ENCODE measurements at regions not wholly inside any gene's neighbourhood (a gene's known extent, or its start where the extent isn't known, plus 50 kb on each side); places are given as distances from the start of the nearest gene placed in this dataset.

DNA sequence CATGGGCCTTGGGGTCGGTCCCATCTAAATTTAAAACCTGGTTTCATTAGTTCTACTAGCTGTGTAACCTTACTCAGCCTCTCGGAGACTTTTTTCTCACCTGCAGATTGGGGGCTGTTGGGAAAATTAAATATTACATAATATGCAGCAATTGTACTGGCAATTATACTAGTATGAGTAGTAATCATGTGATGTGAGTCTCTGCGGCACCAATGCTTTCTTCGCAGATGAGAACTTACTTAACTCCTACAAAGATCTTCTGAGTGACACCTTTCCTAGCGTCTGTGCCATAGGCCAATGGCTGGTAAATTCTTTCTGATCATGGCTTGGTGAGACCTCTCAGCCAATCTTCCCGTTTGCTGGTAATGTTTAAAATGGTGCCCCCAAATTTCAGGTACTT lies 391.3 kb downstream of the NXPE2 start:
- no peaks in the 10 kb centered on the region for H3K9me3 Mint-ChIP-seq

DNA sequence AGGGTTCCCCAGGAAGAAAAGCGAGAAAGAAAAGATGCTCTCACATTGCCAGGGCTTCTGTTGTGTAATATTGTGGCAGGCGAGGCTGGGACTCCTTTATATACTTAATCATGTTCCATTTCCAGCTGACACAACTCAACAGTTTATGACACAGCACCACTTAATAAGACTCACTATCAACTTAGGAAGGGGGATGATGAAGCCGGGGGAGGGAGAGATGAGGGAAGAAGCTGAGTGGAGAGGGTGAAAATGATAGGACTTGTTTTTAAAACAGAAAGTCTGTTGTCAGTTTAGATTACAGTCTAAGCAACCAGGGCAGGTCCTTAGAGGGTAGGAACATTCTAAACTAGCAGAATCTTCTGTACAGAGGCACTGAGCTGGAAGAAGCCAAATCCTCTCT lies 397.0 kb downstream of the NXPE2 start:
- no peaks in the 10 kb centered on the region for H3K36me3 Mint-ChIP-seq (ENCODE audit: low read depth)
- no peaks in the 10 kb centered on the region for H3K4me1 Mint-ChIP-seq (ENCODE audit: low read depth)
- no peaks in the 10 kb centered on the region for H3K27me3 Mint-ChIP-seq (ENCODE audit: insufficient read depth)
- H3K27ac Mint-ChIP-seq = no peak overlapping the region
- H3K4me3 Mint-ChIP-seq = no peak overlapping the region
- H3K9me3 Mint-ChIP-seq = no peaks in the 10 kb centered on the region
- intact Hi-C loops (cut with micrococcal nuclease) = no loop called here
- no peak for DNase-seq (ENCODE audit: low spot score)

More for the DNA sequence above, 391.3 kb downstream of the NXPE2 start:
- H3K36me3 Mint-ChIP-seq (ENCODE audit: low read depth) = no peaks in the 10 kb centered on the region
- no peak for DNase-seq (ENCODE audit: low spot score)
- H3K27me3 Mint-ChIP-seq (ENCODE audit: insufficient read depth) = no peaks in the 10 kb centered on the region
- no peaks in the 10 kb centered on the region for H3K4me1 Mint-ChIP-seq (ENCODE audit: low read depth)
- H3K4me3 Mint-ChIP-seq = no peak overlapping the region
- intact Hi-C loops (cut with micrococcal nuclease) = no loop called here
- H3K27ac Mint-ChIP-seq = no peak overlapping the region

GRCh38 chr11:115077740-115078139 lies 399.4 kb downstream of the NXPE2 start:
- no peaks in the 10 kb centered on the region for H3K27me3 Mint-ChIP-seq (ENCODE audit: insufficient read depth)
- H3K4me3 Mint-ChIP-seq = no peak overlapping the region
- no peak overlapping the region for H3K27ac Mint-ChIP-seq
- H3K36me3 Mint-ChIP-seq (ENCODE audit: low read depth) = no peaks in the 10 kb centered on the region
- no peak for DNase-seq (ENCODE audit: low spot score)
- H3K9me3 Mint-ChIP-seq = no peaks in the 10 kb centered on the region
- no peaks in the 10 kb centered on the region for H3K4me1 Mint-ChIP-seq (ENCODE audit: low read depth)
- intact Hi-C loops (cut with micrococcal nuclease) = no loop called here

GRCh38 chr11:115078461-115079438 lies 400.4 kb downstream of the NXPE2 start:
- Mint-ChIP-seq H3K4me1 (ENCODE audit: low read depth) (no peaks in the 10 kb centered on the region), H3K27ac (no peak overlapping the region), H3K4me3 (no peak overlapping the region), H3K36me3 (ENCODE audit: low read depth) (no peaks in the 10 kb centered on the region), H3K9me3 (no peaks in the 10 kb centered on the region), H3K27me3 (ENCODE audit: insufficient read depth) (no peaks in the 10 kb centered on the region)
- DNase-seq (ENCODE audit: low spot score) = no peak
- intact Hi-C loops (cut with micrococcal nuclease) = no loop called here

GRCh38 chr11:115080923-115081680 lies 402.8 kb downstream of the NXPE2 start:
- Mint-ChIP-seq H3K27me3 (ENCODE audit: insufficient read depth) (no peaks in the 10 kb centered on the region), H3K27ac (no peak overlapping the region), H3K4me1 (ENCODE audit: low read depth) (no peaks in the 10 kb centered on the region), H3K36me3 (ENCODE audit: low read depth) (no peaks in the 10 kb centered on the region), H3K9me3 (no peaks in the 10 kb centered on the region), H3K4me3 (no peak overlapping the region)
- DNase-seq (ENCODE audit: low spot score) = no peak
- intact Hi-C loops (cut with micrococcal nuclease) = no loop called here

DNA sequence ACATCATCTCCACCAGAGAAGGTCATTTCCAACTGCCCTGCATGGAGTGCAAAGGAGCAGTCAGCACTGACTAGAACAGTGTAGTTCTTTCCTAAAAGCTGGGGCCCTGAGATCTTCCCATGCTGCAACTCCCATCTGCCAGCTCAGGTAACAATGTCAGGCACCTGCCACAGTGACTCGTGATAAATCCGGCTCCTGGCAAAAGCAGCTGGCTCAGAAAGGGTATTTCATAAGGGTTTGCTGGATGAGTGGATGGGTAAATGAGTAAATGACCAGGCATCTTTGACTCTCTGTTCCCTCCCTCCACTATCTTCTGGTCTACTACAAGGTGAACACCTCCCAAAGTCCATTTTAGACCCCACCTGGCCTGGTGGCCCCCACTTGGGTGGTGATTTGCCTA lies 403.6 kb downstream of the NXPE2 start:
- intact Hi-C loops (cut with micrococcal nuclease) = no loop called here
- Mint-ChIP-seq H3K27me3 (ENCODE audit: insufficient read depth) (no peaks in the 10 kb centered on the region), H3K9me3 (no peaks in the 10 kb centered on the region), H3K27ac (no peak overlapping the region), H3K4me1 (ENCODE audit: low read depth) (no peaks in the 10 kb centered on the region), H3K36me3 (ENCODE audit: low read depth) (no peaks in the 10 kb centered on the region), H3K4me3 (no peak overlapping the region)
- DNase-seq (ENCODE audit: low spot score) = no peak

GRCh38 chr11:115083144-115083806 lies 404.9 kb downstream of the NXPE2 start:
- Mint-ChIP-seq H3K4me3 (no peak overlapping the region), H3K36me3 (ENCODE audit: low read depth) (no peaks in the 10 kb centered on the region), H3K9me3 (no peaks in the 10 kb centered on the region), H3K4me1 (ENCODE audit: low read depth) (no peaks in the 10 kb centered on the region), H3K27me3 (ENCODE audit: insufficient read depth) (no peaks in the 10 kb centered on the region), H3K27ac (no peak overlapping the region)
- intact Hi-C loops (cut with micrococcal nuclease) = no loop called here
- no peak for DNase-seq (ENCODE audit: low spot score)

DNA sequence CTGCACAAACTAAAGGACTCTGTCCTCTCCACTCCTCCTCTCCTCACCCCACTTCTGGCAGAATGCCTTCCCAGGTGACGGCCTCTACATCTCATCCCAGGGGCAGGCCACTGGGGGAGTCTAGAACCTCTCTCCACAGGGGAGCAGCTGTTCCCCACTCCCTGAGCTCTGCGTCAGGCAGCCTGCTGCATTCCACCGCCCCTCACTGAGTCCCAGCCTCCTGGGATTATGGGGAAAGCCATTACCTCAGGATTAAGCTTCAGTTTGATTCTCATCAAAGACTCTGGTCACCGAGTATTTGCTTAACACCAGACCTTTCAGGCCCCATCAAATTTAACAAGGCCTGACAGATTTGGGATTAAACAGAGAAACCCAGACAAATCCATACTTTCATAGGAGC lies 405.9 kb downstream of the NXPE2 start:
- Mint-ChIP-seq H3K4me3 (no peak overlapping the region), H3K27me3 (ENCODE audit: insufficient read depth) (no peaks in the 10 kb centered on the region), H3K4me1 (ENCODE audit: low read depth) (no peaks in the 10 kb centered on the region), H3K9me3 (no peaks in the 10 kb centered on the region), H3K36me3 (ENCODE audit: low read depth) (no peaks in the 10 kb centered on the region), H3K27ac (no peak overlapping the region)
- DNase-seq (ENCODE audit: low spot score) = no peak
- intact Hi-C loops (cut with micrococcal nuclease) = no loop called here

DNA sequence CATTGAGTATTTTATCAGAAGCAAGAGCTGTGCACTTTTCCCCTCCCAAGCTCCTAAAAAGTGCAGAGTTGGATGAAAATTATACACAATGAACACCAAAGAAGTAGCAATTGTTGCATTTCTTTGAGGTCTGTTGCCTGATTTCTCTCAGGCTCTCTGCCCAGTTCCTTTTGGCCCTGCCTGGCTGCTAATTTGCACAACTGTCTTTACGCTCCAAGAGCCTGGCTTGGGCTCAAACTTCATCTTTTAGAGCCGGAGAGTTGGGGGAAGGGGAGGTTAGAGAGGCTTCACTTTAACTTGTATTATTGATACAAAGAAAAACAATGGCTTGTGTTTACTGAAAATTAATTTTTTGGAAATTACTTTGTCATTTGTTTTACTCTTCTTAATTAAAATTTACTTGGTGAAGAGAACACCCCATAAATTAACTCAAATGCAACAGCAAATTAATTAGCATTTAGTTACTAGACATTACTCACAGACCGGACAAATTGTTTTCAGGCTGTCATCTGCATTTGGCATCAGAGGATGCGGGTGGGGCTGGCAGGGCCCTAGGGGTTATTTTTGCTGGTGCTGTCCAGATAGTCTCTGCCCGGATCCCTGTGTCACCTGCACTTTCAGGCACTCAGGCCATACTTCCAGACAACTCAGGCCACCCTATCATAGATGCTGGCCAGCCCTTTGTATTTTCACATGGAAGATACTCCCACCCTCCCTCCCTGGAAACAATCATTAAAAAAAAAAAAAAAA lies 407.3 kb downstream of the NXPE2 start:
- no peaks in the 10 kb centered on the region for H3K9me3 Mint-ChIP-seq
- H3K4me1 Mint-ChIP-seq (ENCODE audit: low read depth) = no peaks in the 10 kb centered on the region
- no peak overlapping the region for H3K4me3 Mint-ChIP-seq
- no peaks in the 10 kb centered on the region for H3K36me3 Mint-ChIP-seq (ENCODE audit: low read depth)
- no peak for DNase-seq (ENCODE audit: low spot score)
- no peaks in the 10 kb centered on the region for H3K27me3 Mint-ChIP-seq (ENCODE audit: insufficient read depth)
- intact Hi-C loops (cut with micrococcal nuclease) = no loop called here
- no peak overlapping the region for H3K27ac Mint-ChIP-seq

DNA sequence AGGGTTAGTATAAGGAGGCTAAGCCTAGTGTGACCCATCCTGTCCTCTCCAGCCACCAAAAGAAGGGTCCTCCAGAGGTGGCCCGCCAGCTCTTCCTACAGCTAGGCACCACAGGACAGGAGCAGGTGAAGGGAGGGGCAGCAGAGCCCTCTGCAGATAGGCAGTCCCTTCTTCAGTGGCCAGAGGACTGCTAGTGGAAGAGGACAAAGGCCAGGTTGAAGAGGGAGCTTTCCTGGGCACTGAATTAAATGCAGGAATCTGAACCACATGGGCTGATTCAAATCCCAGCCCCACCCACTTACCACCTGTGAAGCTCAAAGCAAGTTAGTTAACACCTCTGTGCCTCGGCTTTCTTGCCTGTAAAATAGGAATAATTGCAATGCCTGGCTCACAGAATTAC lies 409.5 kb downstream of the NXPE2 start:
- H3K27me3 Mint-ChIP-seq (ENCODE audit: insufficient read depth) = no peaks in the 10 kb centered on the region
- DNase-seq (ENCODE audit: low spot score) = no peak
- H3K36me3 Mint-ChIP-seq (ENCODE audit: low read depth) = no peaks in the 10 kb centered on the region
- no peak overlapping the region for H3K4me3 Mint-ChIP-seq
- H3K27ac Mint-ChIP-seq = no peak overlapping the region
- intact Hi-C loops (cut with micrococcal nuclease) = no loop called here
- H3K4me1 Mint-ChIP-seq (ENCODE audit: low read depth) = no peaks in the 10 kb centered on the region
- H3K9me3 Mint-ChIP-seq = no peaks in the 10 kb centered on the region

DNA sequence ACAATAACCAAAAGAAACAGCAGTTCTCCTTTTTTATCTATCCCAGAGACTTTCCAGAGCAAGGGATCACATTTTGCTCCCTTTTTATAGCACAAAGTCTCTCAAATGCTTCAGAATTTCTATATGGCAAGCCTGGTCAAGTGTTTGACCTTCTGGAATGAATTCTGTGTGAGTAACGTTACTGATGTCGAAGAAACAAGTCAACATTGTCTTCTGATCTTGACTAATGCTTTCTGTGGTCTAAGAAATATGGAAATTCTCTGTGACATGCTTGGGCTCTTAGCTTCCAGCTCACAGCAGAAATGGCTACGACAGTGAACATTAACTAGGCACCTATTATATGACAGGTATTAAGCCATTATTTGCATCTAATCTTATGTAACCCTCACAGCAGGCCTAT lies 411.7 kb downstream of the CADM1 start:
- Mint-ChIP-seq H3K27ac (no peak overlapping the region), H3K27me3 (ENCODE audit: insufficient read depth) (peaks cover 2% of the 10 kb centered on the region), H3K9me3 (no peaks in the 10 kb centered on the region), H3K36me3 (ENCODE audit: low read depth) (no peaks in the 10 kb centered on the region), H3K4me1 (ENCODE audit: low read depth) (no peaks in the 10 kb centered on the region), H3K4me3 (no peak overlapping the region)
- no peak for DNase-seq (ENCODE audit: low spot score)
- intact Hi-C loops (cut with micrococcal nuclease) = no loop called here

GRCh38 chr11:115097796-115098408 lies 406.3 kb downstream of the CADM1 start:
- intact Hi-C loops (cut with micrococcal nuclease) = no loop called here
- Mint-ChIP-seq H3K9me3 (no peaks in the 10 kb centered on the region), H3K27ac (no peak overlapping the region), H3K4me1 (ENCODE audit: low read depth) (no peaks in the 10 kb centered on the region), H3K36me3 (ENCODE audit: low read depth) (no peaks in the 10 kb centered on the region), H3K27me3 (ENCODE audit: insufficient read depth) (peaks cover 2% of the 10 kb centered on the region), H3K4me3 (no peak overlapping the region)
- DNase-seq (ENCODE audit: low spot score) = no peak

Data from activated T-helper 1 cell treated with anti-CD3 and anti-CD28 coated beads, Interleukin-12 subunit alpha, Interleukin-12 subunit beta, Interleukin-2, Interleukin-4 antibody, amounts not matched to agents 30 ng/mL and 10 ng/mL and 1 ng/mL, durations not matched to agents 14 hours and 24 hours and 36 hours (primary cell).